HEK293T (cell line): ENCODE measurements at regions not wholly inside any gene's neighbourhood (a gene's known extent, or its start where the extent isn't known, plus 50 kb on each side); places are given as distances from the start of the nearest gene placed in this dataset.

Experiments used
- BHLHE40 ChIP-seq: fragments of 450-650 bp; IDR thresholded peaks from 2 replicates; pipeline ENCODE4 v1.6.1; 2016; ENCODE audit warnings: mild to moderate bottlenecking, moderate library complexity, borderline replicate concordance
- CTBP1 ChIP-seq: fragments of 450-650 bp; IDR thresholded peaks from 2 replicates; pipeline ENCODE4 v1.6.1; 2016; ENCODE audit warnings: borderline replicate concordance
- NFRKB ChIP-seq: fragments of 450-650 bp; IDR thresholded peaks from 2 replicates; pipeline ENCODE4 v1.6.1; 2016; ENCODE audit warnings: mild to moderate bottlenecking, moderate library complexity
- SUZ12 ChIP-seq: fragments of 450-650 bp; IDR thresholded peaks from 2 replicates; pipeline ENCODE4 v1.6.1; 2016; ENCODE audit warnings: mild to moderate bottlenecking
- ZNF384 ChIP-seq: fragments of 450-650 bp; IDR thresholded peaks from 2 replicates; pipeline ENCODE4 v1.6.1; 2016

DNA sequence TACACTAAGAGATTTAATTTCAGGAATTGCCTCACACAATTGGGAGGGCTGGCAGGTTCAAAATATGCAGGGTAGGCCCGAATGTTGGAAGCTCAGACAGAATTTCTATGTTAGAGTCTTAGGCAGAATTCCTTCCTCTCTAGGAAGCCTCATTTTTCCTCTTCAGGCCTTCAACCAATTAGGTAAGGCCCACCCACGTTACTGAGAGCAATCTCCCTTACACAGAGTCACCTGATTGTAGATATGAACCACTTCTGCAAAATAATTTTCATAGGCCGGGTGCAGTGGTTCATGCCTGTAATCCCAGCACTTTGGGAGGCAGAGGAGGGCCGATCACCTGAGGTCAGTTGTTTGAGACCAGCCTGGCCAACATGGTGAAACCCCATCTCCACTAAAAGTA, 50.2 kb upstream of the HIVEP1 start:
- TF ChIP-seq BHLHE40 (no peak), CTBP1 (no peak), SUZ12 (no peak), NFRKB (no peak), ZNF384 (no peak)
